GM18868 (cell line): ENCODE measurements at regions not wholly inside any gene's neighbourhood (a gene's known extent, or its start where the extent isn't known, plus 50 kb on each side); places are given as distances from the start of the nearest gene placed in this dataset.

Experiments
- ATAC-seq: cut with Tn5 transposase; IDR thresholded peaks from one replicate; pipeline ENCODE4 v1.9.1; 2021; ENCODE audit warnings: mild to moderate bottlenecking, moderate library complexity; ENCODE audit not compliant: unreplicated experiment

- ATAC-seq: no peak
These were observed 177.5 kb downstream of the SYK start for GRCh38 chr9:90979138-90979551.

- no peak for ATAC-seq
These were observed 178.0 kb downstream of the SYK start for GRCh38 chr9:90979639-90980038.

- no peak for ATAC-seq
These were observed 180.1 kb downstream of the SYK start for GRCh38 chr9:90981726-90982125.

GRCh38 chr9:90983394-90983793 is 181.8 kb downstream of the SYK start:
- ATAC-seq: no peak

GRCh38 chr9:90985631-90986030 is 184.0 kb downstream of the SYK start:
- ATAC-seq: no peak

GRCh38 chr9:90986161-90986560 is 184.5 kb downstream of the SYK start:
- ATAC-seq: no peak

GRCh38 chr9:90987566-90987965 is 185.9 kb downstream of the SYK start:
- ATAC-seq: no peak

GRCh38 chr9:90988318-90988717 is 186.7 kb downstream of the SYK start:
- ATAC-seq: no peak

GRCh38 chr9:90991953-90992352 is 190.3 kb downstream of the SYK start:
- ATAC-seq: no peak

- ATAC-seq: no peak
These were observed 193.9 kb downstream of the SYK start for GRCh38 chr9:90995516-90995915.

- ATAC-seq: no peak
These were observed 194.8 kb downstream of the SYK start for GRCh38 chr9:90996154-90997065.

- no peak for ATAC-seq
These were observed 197.0 kb downstream of the SYK start for GRCh38 chr9:90998573-90998972.

GRCh38 chr9:90999425-91000397 is 198.1 kb downstream of the SYK start:
- ATAC-seq: no peak

GRCh38 chr9:91001146-91001611 is 199.6 kb downstream of the SYK start:
- no peak for ATAC-seq

- ATAC-seq: no peak
These were observed 202.9 kb downstream of the SYK start for GRCh38 chr9:91004484-91004883.

GRCh38 chr9:91004992-91005391 is 203.4 kb downstream of the SYK start:
- ATAC-seq: no peak

GRCh38 chr9:91006046-91006445 is 204.4 kb downstream of the SYK start:
- ATAC-seq: no peak

- ATAC-seq: no peak
These were observed 206.9 kb downstream of the SYK start for GRCh38 chr9:91008568-91008967.

GRCh38 chr9:91011891-91012290 is 210.3 kb downstream of the SYK start:
- no peak for ATAC-seq

- ATAC-seq: no peak
These were observed 211.6 kb downstream of the SYK start for GRCh38 chr9:91012933-91013841.
